SK-N-SH (cell line): ENCODE measurements at regions not wholly inside any gene's neighbourhood (a gene's known extent, or its start where the extent isn't known, plus 50 kb on each side); places are given as distances from the start of the nearest gene placed in this dataset.

Experiments used
- CTCF ChIA-PET: fragments of 300-600, 350-600 bp; formaldehyde crosslinking; extraction: SDS; loops from one replicate; lab custom pipeline; 2021; lab: Yijun Ruan, JAX
- POLR2A ChIA-PET: fragments of 350-600 bp; sonication (Branson Sonifier 250); formaldehyde crosslinking; extraction: SDS; loops from one replicate; lab custom pipeline; 2020; ENCODE audit warnings: antibody characterized with exemption, inconsistent platforms; lab: Yijun Ruan, JAX
- DNase-seq: peaks from one replicate; pipeline ENCODE4 v3.0.0; 2012
- H2AFZ ChIP-seq: fragments of 200-600 bp; sonication (generic); 2 replicates; pipeline ENCODE4 v1.8.1; 2016; ENCODE audit warnings: antibody characterized with exemption, mild to moderate bottlenecking, low read depth
- H3F3A ChIP-seq: fragments of 200-600 bp; sonication (generic); replicated peaks from 2 replicates; pipeline ENCODE3; 2016; ENCODE audit warnings: antibody characterized with exemption, mild to moderate bottlenecking; ENCODE audit not compliant: insufficient read depth
- H3K27ac ChIP-seq, 2 experiments: fragments of 200-500 bp in 1 of 2; fragments of 200-600 bp in 1 of 2; sonication (Bioruptor generic) in 1 of 2; sonication (generic), shearing (Covaris generic) in 1 of 2; 2 replicates each; pipeline versions ENCODE4 v1.5.1 to v1.6.1; 2014 to 2016; ENCODE audit warnings: low read depth in 2 of 2, inconsistent platforms in 1 of 2, low read length in 1 of 2, mild to moderate bottlenecking in 1 of 2, mixed read lengths in 1 of 2
- H3K27me3 ChIP-seq: fragments of 200-600 bp; sonication (generic), shearing (Covaris generic); 2 replicates; pipeline ENCODE4 v1.6.1; 2016; ENCODE audit warnings: mixed run types; ENCODE audit not compliant: insufficient read depth
- H3K36me3 ChIP-seq, 2 experiments: fragments of 200-500 bp in 1 of 2; fragments of 200-600 bp in 1 of 2; sonication (Bioruptor generic) in 1 of 2; sonication (generic) in 1 of 2; replicated peaks in 1 of 2; 2 replicates each; pipeline versions ENCODE3 to v1.5.1; 2014 to 2016; ENCODE audit warnings: low read length in 1 of 2, mild to moderate bottlenecking in 1 of 2; ENCODE audit not compliant: insufficient read depth in 2 of 2, control insufficient read depth in 1 of 2
- H3K4me1 ChIP-seq, 2 experiments: fragments of 200-500 bp in 1 of 2; fragments of 200-600 bp in 1 of 2; sonication (Bioruptor generic) in 1 of 2; sonication (generic), shearing (Covaris generic) in 1 of 2; 2 replicates each; pipeline versions ENCODE4 v1.5.1 to v1.6.1; 2014 to 2016; ENCODE audit warnings: low read depth in 1 of 2, low read length in 1 of 2, mixed run types in 1 of 2; ENCODE audit not compliant: insufficient read depth in 2 of 2, control insufficient read depth in 1 of 2
- H3K4me2 ChIP-seq: fragments of 200-600 bp; sonication (generic), shearing (Covaris generic); 2 replicates; pipeline ENCODE4 v1.6.1; 2017; ENCODE audit warnings: mixed run types
- H3K4me3 ChIP-seq, 2 experiments: fragments of 200-500 bp in 1 of 2; fragments of 200-600 bp in 1 of 2; sonication (Bioruptor generic) in 1 of 2; sonication (generic), shearing (Covaris generic) in 1 of 2; 2 replicates each; pipeline versions ENCODE4 v1.5.1 to v1.8.1; 2014 to 2016; ENCODE audit warnings: low read depth in 2 of 2, inconsistent platforms in 1 of 2, low read length in 1 of 2, mild to moderate bottlenecking in 1 of 2, mixed read lengths in 1 of 2, moderate library complexity in 1 of 2
- H3K79me2 ChIP-seq: fragments of 200-600 bp; sonication (generic); 2 replicates; pipeline ENCODE4 v1.8.1; 2017; ENCODE audit warnings: mild to moderate bottlenecking; ENCODE audit not compliant: insufficient read depth
- H3K9ac ChIP-seq: fragments of 200-600 bp; sonication (generic); 2 replicates; pipeline ENCODE4 v1.6.1; 2017; ENCODE audit warnings: mixed run types
- H3K9me2 ChIP-seq: fragments of 200-600 bp; sonication (generic); 2 replicates; pipeline ENCODE4 v1.6.1; 2017; ENCODE audit warnings: mixed run types
- H3K9me3 ChIP-seq: fragments of 200-600 bp; sonication (generic); 2 replicates; pipeline ENCODE4 v1.6.1; 2017; ENCODE audit warnings: mixed run types, mild to moderate bottlenecking, moderate library complexity
- H4K20me1 ChIP-seq: fragments of 200-600 bp; sonication (generic); 2 replicates; pipeline ENCODE4 v1.6.1; 2017; ENCODE audit warnings: mild to moderate bottlenecking, mixed run types; ENCODE audit not compliant: insufficient read depth
- EZH2phosphoT487 ChIP-seq: fragments of 200-600 bp; sonication (generic); IDR thresholded peaks from 2 replicates; pipeline ENCODE4 v1.6.1; 2017; ENCODE audit warnings: low read depth, mixed run types, mild to moderate bottlenecking, antibody characterized with exemption, moderate library complexity, borderline replicate concordance
- IRF3 ChIP-seq: fragments of 150-350 bp; IDR thresholded peaks from 2 replicates; pipeline ENCODE4 v1.6.1; 2016; ENCODE audit warnings: mild to moderate bottlenecking, low read depth, low read length
- JUND ChIP-seq: IDR thresholded peaks from 2 replicates; pipeline ENCODE4 v1.4.0; 2012
- MAX ChIP-seq: IDR thresholded peaks from 2 replicates; pipeline ENCODE4 v1.4.0; 2012; ENCODE audit warnings: low read depth
- MEF2A ChIP-seq: IDR thresholded peaks from 2 replicates; pipeline ENCODE4 v1.4.0; 2012; ENCODE audit warnings: low read depth, borderline replicate concordance
- MXI1 ChIP-seq: IDR thresholded peaks from 2 replicates; pipeline ENCODE4 v1.6.1; 2012; ENCODE audit warnings: mild to moderate bottlenecking, low read depth, low read length, improper control_type of control experiment
- PBX3 ChIP-seq: IDR thresholded peaks from 2 replicates; pipeline ENCODE4; 2012
- RCOR1 ChIP-seq: fragments of 150-350 bp; IDR thresholded peaks from 2 replicates; pipeline ENCODE4 v1.6.1; 2017; ENCODE audit warnings: antibody characterized with exemption, low read length
- RFX5 ChIP-seq: IDR thresholded peaks from 2 replicates; pipeline ENCODE4 v1.6.1; 2012; ENCODE audit warnings: mild to moderate bottlenecking, improper control_type of control experiment, low read length
- RXRA ChIP-seq: IDR thresholded peaks from 2 replicates; pipeline ENCODE4 v1.4.0; 2012; ENCODE audit warnings: low read depth, mild to moderate bottlenecking, borderline replicate concordance
- TEAD4 ChIP-seq: IDR thresholded peaks from 2 replicates; pipeline ENCODE4 v1.4.0; 2012; ENCODE audit warnings: mild to moderate bottlenecking, borderline replicate concordance; ENCODE audit not compliant: insufficient read depth
- WGBS: methylation state at CpG from one replicate; pipeline ENCODE4 v1.1.6; 2017; ENCODE audit warnings: low lambda C conversion rate; 5-methylcytosine and 5-hydroxymethylcytosine counted together

DNA sequence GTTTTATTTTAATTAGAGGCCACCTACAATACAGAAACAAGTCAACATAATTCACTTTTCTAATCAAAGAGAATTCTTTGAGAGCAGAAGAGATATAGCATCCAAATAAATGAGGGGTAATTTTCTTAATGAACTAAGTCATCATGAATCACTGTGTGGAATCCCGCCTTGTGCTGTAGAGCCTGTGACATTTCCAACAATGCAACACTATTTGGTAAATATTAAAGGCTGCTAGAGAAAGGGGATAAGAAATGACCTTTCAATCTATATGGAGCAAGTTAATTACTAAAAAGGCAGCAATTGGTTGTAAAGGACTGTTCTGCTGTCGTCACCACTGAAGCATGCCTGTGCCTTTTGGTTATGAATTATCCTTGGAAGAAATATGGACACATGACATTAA, 345.7 kb upstream of the MAF start:
- Histone ChIP-seq H2AFZ (no peak overlapping the region), H3F3A (no peaks in the 10 kb centered on the region), H3K9ac (no peak overlapping the region), H3K4me2 (no peak overlapping the region), H3K9me3 (no peaks in the 10 kb centered on the region; the same call in 1 of the 2 replicates), H4K20me1 (no peaks in the 10 kb centered on the region), H3K9me2 (no peaks in the 10 kb centered on the region), H3K27ac (no peak overlapping the region), H3K36me3 (no peaks in the 10 kb centered on the region), H3K4me1 (no peaks in the 10 kb centered on the region), H3K27me3 (no peaks in the 10 kb centered on the region), H3K79me2 (no peaks in the 10 kb centered on the region), H3K4me3 (no peak overlapping the region)
- POLR2A ChIA-PET, result no interaction called here
- WGBS, result 41% methylated on average over 2 of the region's 2 CpGs
- CTCF ChIA-PET, result no interaction called here
- TF ChIP-seq IRF3, result no peak
- no peak for TF ChIP-seq EZH2phosphoT487
- no peak for TF ChIP-seq MEF2A
- no peak for TF ChIP-seq PBX3
- TF ChIP-seq RFX5, result no peak
- TF ChIP-seq MAX, result no peak
- no peak for TF ChIP-seq RXRA
- no peak for TF ChIP-seq JUND
- no peak for TF ChIP-seq TEAD4
- no peak for DNase-seq

DNA sequence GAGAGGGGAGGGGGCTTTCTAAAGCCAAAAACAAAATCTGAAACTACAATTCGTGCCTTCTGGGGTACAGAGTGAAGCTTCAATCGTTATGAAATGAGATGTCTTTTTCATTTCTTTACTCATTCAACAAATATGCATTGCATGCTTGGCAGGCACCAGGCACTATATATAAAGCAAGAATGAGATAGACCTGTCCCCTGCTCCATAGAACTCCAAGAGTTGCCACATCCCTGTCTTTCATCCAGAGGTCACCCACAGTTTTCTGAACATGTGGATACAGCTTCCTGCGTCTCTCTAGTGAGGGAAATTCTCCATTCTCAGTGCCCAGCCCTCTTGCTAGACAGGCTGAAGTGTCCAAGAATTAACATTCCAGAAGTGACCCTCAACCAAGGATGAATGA, 343.2 kb upstream of the MAF start:
- Histone ChIP-seq H3F3A (no peaks in the 10 kb centered on the region), H3K9ac (no peak overlapping the region), H3K79me2 (no peaks in the 10 kb centered on the region), H3K9me3 (no peaks in the 10 kb centered on the region; the same call in 1 of the 2 replicates), H3K36me3 (no peaks in the 10 kb centered on the region), H3K4me1 (no peaks in the 10 kb centered on the region), H3K4me2 (no peak overlapping the region), H3K9me2 (no peaks in the 10 kb centered on the region), H3K27me3 (no peaks in the 10 kb centered on the region), H4K20me1 (no peaks in the 10 kb centered on the region), H2AFZ (no peak overlapping the region), H3K27ac (no peak overlapping the region), H3K4me3 (no peak overlapping the region)
- no peak for TF ChIP-seq RCOR1
- no peak for TF ChIP-seq MXI1
- WGBS, result 4% methylated on average over 3 of the region's 3 CpGs
- POLR2A ChIA-PET, result no interaction called here
- no peak for DNase-seq
- CTCF ChIA-PET, result no interaction called here
